SK-N-SH (cell line): ENCODE measurements at regions not wholly inside any gene's neighbourhood (a gene's known extent, or its start where the extent isn't known, plus 50 kb on each side); places are given as distances from the start of the nearest gene placed in this dataset.

Experiments
- CTCF ChIA-PET: fragments of 300-600, 350-600 bp; formaldehyde crosslinking; extraction: SDS; loops from one replicate; lab custom pipeline; 2021; lab: Yijun Ruan, JAX
- POLR2A ChIA-PET: fragments of 350-600 bp; sonication (Branson Sonifier 250); formaldehyde crosslinking; extraction: SDS; loops from one replicate; lab custom pipeline; 2020; ENCODE audit warnings: antibody characterized with exemption, inconsistent platforms; lab: Yijun Ruan, JAX
- DNase-seq: peaks from one replicate; pipeline ENCODE4 v3.0.0; 2012
- H2AFZ ChIP-seq: fragments of 200-600 bp; sonication (generic); 2 replicates; pipeline ENCODE4 v1.8.1; 2016; ENCODE audit warnings: antibody characterized with exemption, mild to moderate bottlenecking, low read depth
- H3F3A ChIP-seq: fragments of 200-600 bp; sonication (generic); replicated peaks from 2 replicates; pipeline ENCODE3; 2016; ENCODE audit warnings: antibody characterized with exemption, mild to moderate bottlenecking; ENCODE audit not compliant: insufficient read depth
- H3K27ac ChIP-seq, 2 experiments: fragments of 200-500 bp in 1 of 2; fragments of 200-600 bp in 1 of 2; sonication (Bioruptor generic) in 1 of 2; sonication (generic), shearing (Covaris generic) in 1 of 2; 2 replicates each; pipeline versions ENCODE4 v1.5.1 to v1.6.1; 2014 to 2016; ENCODE audit warnings: low read depth in 2 of 2, inconsistent platforms in 1 of 2, low read length in 1 of 2, mild to moderate bottlenecking in 1 of 2, mixed read lengths in 1 of 2
- H3K27me3 ChIP-seq: fragments of 200-600 bp; sonication (generic), shearing (Covaris generic); 2 replicates; pipeline ENCODE4 v1.6.1; 2016; ENCODE audit warnings: mixed run types; ENCODE audit not compliant: insufficient read depth
- H3K36me3 ChIP-seq, 2 experiments: fragments of 200-500 bp in 1 of 2; fragments of 200-600 bp in 1 of 2; sonication (Bioruptor generic) in 1 of 2; sonication (generic) in 1 of 2; replicated peaks in 1 of 2; 2 replicates each; pipeline versions ENCODE3 to v1.5.1; 2014 to 2016; ENCODE audit warnings: low read length in 1 of 2, mild to moderate bottlenecking in 1 of 2; ENCODE audit not compliant: insufficient read depth in 2 of 2, control insufficient read depth in 1 of 2
- H3K4me1 ChIP-seq, 2 experiments: fragments of 200-500 bp in 1 of 2; fragments of 200-600 bp in 1 of 2; sonication (Bioruptor generic) in 1 of 2; sonication (generic), shearing (Covaris generic) in 1 of 2; 2 replicates each; pipeline versions ENCODE4 v1.5.1 to v1.6.1; 2014 to 2016; ENCODE audit warnings: low read depth in 1 of 2, low read length in 1 of 2, mixed run types in 1 of 2; ENCODE audit not compliant: insufficient read depth in 2 of 2, control insufficient read depth in 1 of 2
- H3K4me2 ChIP-seq: fragments of 200-600 bp; sonication (generic), shearing (Covaris generic); 2 replicates; pipeline ENCODE4 v1.6.1; 2017; ENCODE audit warnings: mixed run types
- H3K4me3 ChIP-seq, 2 experiments: fragments of 200-500 bp in 1 of 2; fragments of 200-600 bp in 1 of 2; sonication (Bioruptor generic) in 1 of 2; sonication (generic), shearing (Covaris generic) in 1 of 2; 2 replicates each; pipeline versions ENCODE4 v1.5.1 to v1.8.1; 2014 to 2016; ENCODE audit warnings: low read depth in 2 of 2, inconsistent platforms in 1 of 2, low read length in 1 of 2, mild to moderate bottlenecking in 1 of 2, mixed read lengths in 1 of 2, moderate library complexity in 1 of 2
- H3K79me2 ChIP-seq: fragments of 200-600 bp; sonication (generic); 2 replicates; pipeline ENCODE4 v1.8.1; 2017; ENCODE audit warnings: mild to moderate bottlenecking; ENCODE audit not compliant: insufficient read depth
- H3K9ac ChIP-seq: fragments of 200-600 bp; sonication (generic); 2 replicates; pipeline ENCODE4 v1.6.1; 2017; ENCODE audit warnings: mixed run types
- H3K9me2 ChIP-seq: fragments of 200-600 bp; sonication (generic); 2 replicates; pipeline ENCODE4 v1.6.1; 2017; ENCODE audit warnings: mixed run types
- H3K9me3 ChIP-seq: fragments of 200-600 bp; sonication (generic); 2 replicates; pipeline ENCODE4 v1.6.1; 2017; ENCODE audit warnings: mixed run types, mild to moderate bottlenecking, moderate library complexity
- H4K20me1 ChIP-seq: fragments of 200-600 bp; sonication (generic); 2 replicates; pipeline ENCODE4 v1.6.1; 2017; ENCODE audit warnings: mild to moderate bottlenecking, mixed run types; ENCODE audit not compliant: insufficient read depth
- ELF1 ChIP-seq: IDR thresholded peaks from 2 replicates; pipeline ENCODE4 v1.4.0; 2012
- EP300 ChIP-seq, 2 experiments: IDR thresholded peaks; 2 replicates each; pipeline versions ENCODE4 v1.4.0 to v1.6.1; 2012; ENCODE audit warnings: borderline replicate concordance in 1 of 2, low read depth in 1 of 2, low read length in 1 of 2
- EZH2phosphoT487 ChIP-seq: fragments of 200-600 bp; sonication (generic); IDR thresholded peaks from 2 replicates; pipeline ENCODE4 v1.6.1; 2017; ENCODE audit warnings: low read depth, mixed run types, mild to moderate bottlenecking, antibody characterized with exemption, moderate library complexity, borderline replicate concordance
- FOXJ3 ChIP-seq: sonication (generic); formaldehyde crosslinking; IDR thresholded peaks from 2 replicates; pipeline ENCODE4 v1.5.1; 2020; ENCODE audit warnings: mild to moderate bottlenecking, missing genetic modification reagents
- JUND ChIP-seq: IDR thresholded peaks from 2 replicates; pipeline ENCODE4 v1.4.0; 2012
- NFIC ChIP-seq: IDR thresholded peaks from 2 replicates; pipeline ENCODE4 v1.4.0; 2012; ENCODE audit warnings: borderline replicate concordance
- NRF1 ChIP-seq: IDR thresholded peaks from 2 replicates; pipeline ENCODE4 v1.6.1; 2012; ENCODE audit warnings: low read depth, mild to moderate bottlenecking, low read length
- RAD21 ChIP-seq: IDR thresholded peaks from 2 replicates; pipeline ENCODE4 v1.6.1; 2012; ENCODE audit warnings: mild to moderate bottlenecking, low read length
- RCOR1 ChIP-seq: fragments of 150-350 bp; IDR thresholded peaks from 2 replicates; pipeline ENCODE4 v1.6.1; 2017; ENCODE audit warnings: antibody characterized with exemption, low read length
- SIN3A ChIP-seq: IDR thresholded peaks from 2 replicates; pipeline ENCODE4 v1.6.1; 2012; ENCODE audit warnings: low read depth, mild to moderate bottlenecking, low read length, moderate library complexity, borderline replicate concordance
- SMC3 ChIP-seq: IDR thresholded peaks from 2 replicates; pipeline ENCODE4 v1.6.1; 2012; ENCODE audit warnings: low read depth, low read length, improper control_type of control experiment
- TAF1 ChIP-seq: IDR thresholded peaks from 2 replicates; pipeline ENCODE4 v1.6.1; 2012; ENCODE audit warnings: low read depth, mild to moderate bottlenecking, low read length, moderate library complexity, borderline replicate concordance
- YY1 ChIP-seq: IDR thresholded peaks from 2 replicates; pipeline ENCODE4 v1.4.0; 2012; ENCODE audit warnings: low read depth, mild to moderate bottlenecking
- WGBS: methylation state at CpG from one replicate; pipeline ENCODE4 v1.1.6; 2017; ENCODE audit warnings: low lambda C conversion rate; 5-methylcytosine and 5-hydroxymethylcytosine counted together
- TF ChIP-seq, protein P1 (sequence below): IDR thresholded peaks from 2 replicates; pipeline ENCODE4 v1.4.0; 2012; ENCODE audit warnings: low read depth, borderline replicate concordance
- TF ChIP-seq, protein P2 (sequence below): fragments of 150-350 bp; IDR thresholded peaks from 2 replicates; pipeline ENCODE4 v1.6.1; 2017; ENCODE audit warnings: antibody characterized with exemption, low read length, low read depth, borderline replicate concordance
- TF ChIP-seq, protein P3 (sequence below): IDR thresholded peaks from 2 replicates; pipeline ENCODE4 v1.4.0; 2012; ENCODE audit warnings: low read depth

DNA sequence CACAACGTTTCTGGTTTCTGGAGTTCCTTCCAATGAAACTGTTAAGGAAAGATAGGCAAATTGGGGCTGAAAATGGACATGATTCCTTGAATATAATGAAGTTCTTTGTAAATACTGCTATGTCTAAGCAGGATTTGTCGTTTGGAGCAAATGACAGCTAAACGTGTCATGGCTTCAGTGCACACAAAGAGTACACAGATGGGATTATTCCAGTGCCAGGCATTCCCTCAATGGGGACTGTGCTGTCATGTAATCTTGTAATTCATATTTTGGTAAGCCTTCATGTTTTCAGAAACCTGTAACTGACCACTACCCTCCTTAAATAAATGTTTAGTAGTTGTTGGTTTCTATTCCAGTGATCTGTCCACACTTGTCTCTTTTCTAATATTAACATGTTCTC, 404.7 kb upstream of the CDH7 start:
- DNase-seq = no peak
- no peak overlapping the region for H3K9ac ChIP-seq
- H4K20me1 ChIP-seq = no peaks in the 10 kb centered on the region
- TF ChIP-seq TAF1 (no peak), EZH2phosphoT487 (no peak), SMC3 (no peak), ELF1 (no peak), NRF1 (no peak), YY1 (no peak), JUND (no peak)
- TF ChIP-seq, protein P1, sequence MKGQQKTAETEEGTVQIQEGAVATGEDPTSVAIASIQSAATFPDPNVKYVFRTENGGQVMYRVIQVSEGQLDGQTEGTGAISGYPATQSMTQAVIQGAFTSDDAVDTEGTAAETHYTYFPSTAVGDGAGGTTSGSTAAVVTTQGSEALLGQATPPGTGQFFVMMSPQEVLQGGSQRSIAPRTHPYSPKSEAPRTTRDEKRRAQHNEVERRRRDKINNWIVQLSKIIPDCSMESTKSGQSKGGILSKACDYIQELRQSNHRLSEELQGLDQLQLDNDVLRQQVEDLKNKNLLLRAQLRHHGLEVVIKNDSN = no peak
- TF ChIP-seq, protein P2, sequence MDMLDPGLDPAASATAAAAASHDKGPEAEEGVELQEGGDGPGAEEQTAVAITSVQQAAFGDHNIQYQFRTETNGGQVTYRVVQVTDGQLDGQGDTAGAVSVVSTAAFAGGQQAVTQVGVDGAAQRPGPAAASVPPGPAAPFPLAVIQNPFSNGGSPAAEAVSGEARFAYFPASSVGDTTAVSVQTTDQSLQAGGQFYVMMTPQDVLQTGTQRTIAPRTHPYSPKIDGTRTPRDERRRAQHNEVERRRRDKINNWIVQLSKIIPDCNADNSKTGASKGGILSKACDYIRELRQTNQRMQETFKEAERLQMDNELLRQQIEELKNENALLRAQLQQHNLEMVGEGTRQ = no peak
- 32% methylated on average over 3 of the region's 3 CpGs for WGBS
- no peak overlapping the region for H3K4me3 ChIP-seq
- H3K36me3 ChIP-seq = no peaks in the 10 kb centered on the region
- no peaks in the 10 kb centered on the region for H3F3A ChIP-seq
- no peaks in the 10 kb centered on the region for H3K79me2 ChIP-seq
- H3K9me2 ChIP-seq = no peaks in the 10 kb centered on the region
- POLR2A ChIA-PET = no interaction called here
- H3K4me2 ChIP-seq = no peak overlapping the region
- no peak overlapping the region for H2AFZ ChIP-seq
- no peaks in the 10 kb centered on the region for H3K27me3 ChIP-seq
- H3K27ac ChIP-seq = no peak overlapping the region
- H3K9me3 ChIP-seq = no peaks in the 10 kb centered on the region
- H3K4me1 ChIP-seq = no peaks in the 10 kb centered on the region
- CTCF ChIA-PET = no interaction called here

DNA sequence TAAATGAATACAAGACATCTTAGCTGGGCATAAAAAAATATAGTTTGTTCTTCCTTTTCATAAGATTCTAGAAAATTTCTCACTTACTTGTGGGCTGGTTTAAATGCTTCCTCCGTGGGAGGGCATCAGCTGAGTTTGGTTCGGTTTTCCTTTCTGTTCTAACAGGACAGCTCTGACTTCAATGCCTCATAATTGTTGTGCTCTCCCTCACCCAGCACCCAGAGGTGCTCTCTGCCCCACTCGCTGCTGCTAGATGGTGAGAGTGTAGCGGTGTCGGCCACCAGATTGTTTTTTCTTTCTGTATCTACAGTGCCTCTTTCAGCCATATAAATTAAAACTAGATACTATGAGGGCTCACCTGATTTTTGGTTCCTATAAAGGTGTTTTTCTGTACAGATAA, 407.2 kb upstream of the CDH7 start:
- no peak overlapping the region for H2AFZ ChIP-seq
- no peak overlapping the region for H3K27ac ChIP-seq
- H3K27me3 ChIP-seq = no peaks in the 10 kb centered on the region
- H3K79me2 ChIP-seq = no peaks in the 10 kb centered on the region
- no peaks in the 10 kb centered on the region for H4K20me1 ChIP-seq
- H3K4me2 ChIP-seq = no peak overlapping the region
- ChIA-PET CTCF (no interaction called here), POLR2A (no interaction called here)
- H3K4me3 ChIP-seq = no peak overlapping the region
- 46% methylated on average over 5 of the region's 5 CpGs for WGBS
- H3K9ac ChIP-seq = no peak overlapping the region
- no peaks in the 10 kb centered on the region for H3F3A ChIP-seq
- H3K36me3 ChIP-seq = no peaks in the 10 kb centered on the region
- no peaks in the 10 kb centered on the region for H3K9me2 ChIP-seq
- TF ChIP-seq, protein P3, sequence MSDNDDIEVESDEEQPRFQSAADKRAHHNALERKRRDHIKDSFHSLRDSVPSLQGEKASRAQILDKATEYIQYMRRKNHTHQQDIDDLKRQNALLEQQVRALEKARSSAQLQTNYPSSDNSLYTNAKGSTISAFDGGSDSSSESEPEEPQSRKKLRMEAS = no peak
- TF ChIP-seq EP300 (IDR thresholded peaks at IDR 0.05; ENCODE audit: borderline replicate concordance in 1 of 2, low read depth in 1 of 2, low read length in 1 of 2) (no peak), FOXJ3 (CRISPR knock-in tag) (no peak)
- DNase-seq = no peak
- H3K9me3 ChIP-seq = no peaks in the 10 kb centered on the region
- H3K4me1 ChIP-seq = no peaks in the 10 kb centered on the region

DNA sequence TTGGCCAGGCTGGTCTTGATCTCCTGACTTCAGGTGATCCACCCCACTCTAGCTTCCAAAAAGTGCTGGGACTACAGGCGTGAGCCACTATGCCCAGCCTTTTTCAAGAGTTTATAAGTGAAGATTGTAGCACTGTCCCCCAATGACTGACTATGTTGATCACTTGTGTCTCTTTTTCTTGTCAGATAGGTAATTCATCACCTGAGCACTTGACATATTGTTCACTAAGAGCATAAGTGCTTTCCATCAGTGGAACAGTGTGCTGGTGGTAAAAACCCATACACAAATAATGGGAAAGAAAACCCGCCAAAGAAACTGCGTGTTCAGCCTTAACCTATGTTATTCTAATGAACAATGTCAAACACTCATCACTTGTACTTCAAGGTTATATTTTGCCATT, 414.4 kb upstream of the CDH7 start:
- Histone ChIP-seq H3F3A (no peaks in the 10 kb centered on the region), H2AFZ (no peak overlapping the region), H3K4me3 (no peak overlapping the region), H3K9me3 (no peaks in the 10 kb centered on the region), H3K9ac (no peak overlapping the region), H3K27me3 (no peaks in the 10 kb centered on the region), H3K4me1 (no peaks in the 10 kb centered on the region), H3K4me2 (no peak overlapping the region), H3K27ac (no peak overlapping the region), H4K20me1 (no peaks in the 10 kb centered on the region), H3K36me3 (no peaks in the 10 kb centered on the region), H3K79me2 (no peaks in the 10 kb centered on the region), H3K9me2 (no peaks in the 10 kb centered on the region)
- POLR2A ChIA-PET = no interaction called here
- CTCF ChIA-PET = no interaction called here
- DNase-seq = no peak
- TF ChIP-seq RCOR1 = no peak
- TF ChIP-seq, protein P2 = no peak
- TF ChIP-seq NFIC = no peak
- no peak for TF ChIP-seq SIN3A
- TF ChIP-seq FOXJ3 (CRISPR knock-in tag) = no peak
- TF ChIP-seq TAF1 = no peak
- TF ChIP-seq NRF1 = no peak
- no peak for TF ChIP-seq JUND
- no peak for TF ChIP-seq RAD21
- TF ChIP-seq, protein P3 = no peak
- WGBS = 42% methylated on average over 3 of the region's 3 CpGs
